H1 (cell line): ENCODE measurements at regions not wholly inside any gene's neighbourhood (a gene's known extent, or its start where the extent isn't known, plus 50 kb on each side); places are given as distances from the start of the nearest gene placed in this dataset.

Experiments used
- CTCF ChIA-PET: fragments of 300-600 bp; sonication (Branson Sonifier 250); formaldehyde crosslinking; loops from one replicate; lab custom pipeline; 2021; ENCODE audit not compliant: partially characterized antibody; lab: Charles Lee
- POLR2A ChIA-PET: fragments of 300-600 bp; sonication (Branson Sonifier 250); formaldehyde crosslinking; loops from one replicate; lab custom pipeline; 2021; ENCODE audit warnings: inconsistent platforms; ENCODE audit not compliant: partially characterized antibody; lab: Charles Lee
- DNase-seq, 2 experiments: peaks; one replicate each; pipeline versions ENCODE4 v3.0.0 to v3.0.0-alpha.2; 2010 to 2022; ENCODE audit warnings: low spot score in 2 of 2, low read depth in 1 of 2, mixed read lengths in 1 of 2
- FAIRE-seq: peaks from 2 replicates; lab custom pipeline; 2011; peaks lifted over from hg19 to GRCh38; lab: Jason Lieb, UNC
- H2AFZ ChIP-seq: 2 replicates; pipeline ENCODE4 v1.8.1; 2012; ENCODE audit warnings: low read length, inconsistent platforms
- H2AK5ac ChIP-seq: 2 replicates; pipeline ENCODE4 v1.6.1; 2013; ENCODE audit warnings: low read depth, low read length
- H2BK120ac ChIP-seq: replicated peaks from 2 replicates; pipeline ENCODE3; 2013; ENCODE audit warnings: low read depth, low read length, inconsistent platforms
- H2BK12ac ChIP-seq: 2 replicates; pipeline ENCODE4 v1.6.1; 2013; ENCODE audit warnings: low read depth, low read length
- H2BK15ac ChIP-seq: 2 replicates; pipeline ENCODE4 v1.6.1; 2013; ENCODE audit warnings: low read length
- H2BK20ac ChIP-seq: 2 replicates; pipeline ENCODE4 v1.6.1; 2013; ENCODE audit warnings: low read length
- H2BK5ac ChIP-seq: 2 replicates; pipeline ENCODE4 v1.6.1; 2013; ENCODE audit warnings: low read depth, low read length
- H3K14ac ChIP-seq: 2 replicates; pipeline ENCODE4 v1.6.1; 2013; ENCODE audit warnings: inconsistent platforms; ENCODE audit not compliant: insufficient read length
- H3K18ac ChIP-seq: 2 replicates; pipeline ENCODE4 v1.6.1; 2013; ENCODE audit warnings: low read length; ENCODE audit errors: extremely low read depth
- H3K23ac ChIP-seq: 2 replicates; pipeline ENCODE4 v1.6.1; 2013; ENCODE audit warnings: inconsistent platforms; ENCODE audit not compliant: insufficient read length
- H3K23me2 ChIP-seq: 2 replicates; pipeline ENCODE4 v1.6.1; 2013; ENCODE audit warnings: low read depth, low read length
- H3K27ac ChIP-seq: 2 replicates; pipeline ENCODE4 v1.6.1; 2011; ENCODE audit warnings: low read depth, low read length, inconsistent platforms
- H3K27me3 ChIP-seq, 4 experiments: replicated peaks in 1 of 4; 1 replicate in 1 of 4; 2 replicates in 3 of 4; pipeline versions ENCODE4 v1.6.1 to v1.8.1; 2011 to 2013; ENCODE audit warnings: low read length in 3 of 4, mild to moderate bottlenecking in 3 of 4, inconsistent platforms in 2 of 4, mixed read lengths in 2 of 4, moderate library complexity in 1 of 4; ENCODE audit not compliant: control insufficient read depth in 3 of 4, insufficient read depth in 3 of 4; ENCODE audit errors: extremely low read depth in 1 of 4
- H3K36me3 ChIP-seq, 4 experiments: 2 replicates each; pipeline versions ENCODE4 v1.6.1 to v1.8.1; 2011 to 2013; ENCODE audit warnings: mild to moderate bottlenecking in 4 of 4, low read length in 3 of 4, moderate library complexity in 2 of 4, control low read depth in 1 of 4, inconsistent platforms in 1 of 4; ENCODE audit not compliant: insufficient read depth in 4 of 4, control insufficient read depth in 2 of 4
- H3K4ac ChIP-seq: replicated peaks from 2 replicates; pipeline ENCODE3; 2013; ENCODE audit warnings: low read length, low read depth, mixed read lengths, inconsistent platforms; ENCODE audit not compliant: insufficient read length
- H3K4me1 ChIP-seq, 4 experiments: replicated peaks in 1 of 4; 1 replicate in 1 of 4; 2 replicates in 3 of 4; pipeline versions ENCODE4 v1.6.1 to v1.8.1; 2011 to 2013; ENCODE audit warnings: low read length in 3 of 4, inconsistent platforms in 2 of 4, mixed read lengths in 1 of 4; ENCODE audit not compliant: insufficient read depth in 4 of 4, control insufficient read depth in 3 of 4
- H3K4me2 ChIP-seq, 2 experiments: 2 replicates each; pipeline versions ENCODE4 v1.6.1 to v1.8.1; 2011 to 2013; ENCODE audit warnings: low read depth in 2 of 2, low read length in 2 of 2, control low read depth in 1 of 2, inconsistent platforms in 1 of 2, mild to moderate bottlenecking in 1 of 2; ENCODE audit not compliant: insufficient read depth in 1 of 2
- H3K4me3 ChIP-seq, 4 experiments: fragments of 200-600, 300-600 bp in 1 of 4; sonication (generic), shearing (Covaris generic), sonication (Bioruptor Twin) in 1 of 4; 2 replicates each; pipeline versions ENCODE4 v1.5.1 to v1.8.1; 2011 to 2016; ENCODE audit warnings: low read length in 4 of 4, low read depth in 3 of 4, control low read depth in 2 of 4, inconsistent platforms in 2 of 4, mild to moderate bottlenecking in 2 of 4, mixed read lengths in 1 of 4, moderate library complexity in 1 of 4; ENCODE audit not compliant: insufficient read depth in 2 of 4; ENCODE audit errors: extremely low read depth in 1 of 4
- H3K56ac ChIP-seq: replicated peaks from 2 replicates; pipeline ENCODE3; 2013; ENCODE audit warnings: low read depth, mild to moderate bottlenecking, mixed read lengths, low read length, inconsistent platforms; ENCODE audit not compliant: insufficient read length
- H3K79me1 ChIP-seq: 2 replicates; pipeline ENCODE4 v1.6.1; 2013; ENCODE audit warnings: low read depth, low read length, control low read depth
- H3K79me2 ChIP-seq, 2 experiments: 2 replicates each; pipeline versions ENCODE4 v1.6.1 to v1.8.1; 2012 to 2013; ENCODE audit warnings: low read length in 2 of 2, mild to moderate bottlenecking in 2 of 2, inconsistent platforms in 1 of 2; ENCODE audit not compliant: insufficient read depth in 2 of 2, control insufficient read depth in 1 of 2
- H3K9ac ChIP-seq, 4 experiments: replicated peaks in 1 of 4; 1 replicate in 1 of 4; 2 replicates in 3 of 4; pipeline versions ENCODE4 v1.6.1 to v1.8.1; 2011 to 2013; ENCODE audit warnings: low read depth in 3 of 4, low read length in 3 of 4, control low read depth in 2 of 4, mild to moderate bottlenecking in 2 of 4, moderate library complexity in 2 of 4, inconsistent platforms in 1 of 4; ENCODE audit errors: extremely low read depth in 1 of 4
- H3K9me3 ChIP-seq, 2 experiments: 2 replicates each; pipeline versions ENCODE4 v1.6.1 to v1.8.1; 2012 to 2013; ENCODE audit warnings: mild to moderate bottlenecking in 2 of 2, moderate library complexity in 2 of 2, control low read depth in 1 of 2, inconsistent platforms in 1 of 2, low read depth in 1 of 2, low read length in 1 of 2, mixed read lengths in 1 of 2; ENCODE audit not compliant: insufficient read depth in 2 of 2
- H4K20me1 ChIP-seq, 2 experiments: replicated peaks in 1 of 2; 2 replicates each; pipeline versions ENCODE3 to v1.8.1; 2011 to 2013; ENCODE audit warnings: inconsistent platforms in 2 of 2, low read length in 2 of 2, mild to moderate bottlenecking in 1 of 2; ENCODE audit not compliant: insufficient read depth in 2 of 2, control insufficient read depth in 1 of 2
- H4K5ac ChIP-seq: 2 replicates; pipeline ENCODE4 v1.6.1; 2013; ENCODE audit warnings: low read length, low read depth, mixed read lengths, inconsistent platforms; ENCODE audit not compliant: insufficient read length
- H4K8ac ChIP-seq: 2 replicates; pipeline ENCODE4 v1.8.0; 2013; ENCODE audit warnings: mild to moderate bottlenecking, moderate library complexity, low read length, inconsistent platforms; ENCODE audit not compliant: insufficient read depth; ENCODE audit errors: extremely low read depth
- H4K91ac ChIP-seq: replicated peaks from 2 replicates; pipeline ENCODE3; 2013; ENCODE audit warnings: low read length, mixed read lengths, inconsistent platforms; ENCODE audit not compliant: insufficient read length
- BRCA1 ChIP-seq: IDR thresholded peaks from 2 replicates; pipeline ENCODE4 v1.6.1; 2012; ENCODE audit warnings: low read depth, low read length, improper control_type of control experiment
- CEBPB ChIP-seq: IDR thresholded peaks from 2 replicates; pipeline ENCODE4 v1.6.1; 2012; ENCODE audit warnings: low read depth, low read length
- CHD1 ChIP-seq: IDR thresholded peaks from 2 replicates; pipeline ENCODE4 v1.6.1; 2012; ENCODE audit warnings: low read depth, low read length, improper control_type of control experiment
- CTBP2 ChIP-seq: IDR thresholded peaks from 2 replicates; pipeline ENCODE4 v1.7.0; 2011; ENCODE audit warnings: borderline replicate concordance, mild to moderate bottlenecking, moderate library complexity, mixed read lengths, low read length; ENCODE audit not compliant: insufficient read depth, insufficient read length
- GABPA ChIP-seq: IDR thresholded peaks from 2 replicates; pipeline ENCODE4 v1.6.1; 2011; ENCODE audit warnings: mild to moderate bottlenecking, low read length, moderate library complexity, borderline replicate concordance; ENCODE audit not compliant: insufficient read depth
- JUN ChIP-seq: IDR thresholded peaks from 2 replicates; pipeline ENCODE4 v1.6.1; 2011; ENCODE audit warnings: low read depth, mild to moderate bottlenecking, improper control_type of control experiment, low read length
- JUND ChIP-seq: IDR thresholded peaks from 2 replicates; pipeline ENCODE4 v1.6.1; 2011; ENCODE audit warnings: mild to moderate bottlenecking, improper control_type of control experiment, low read length
- KDM4A ChIP-seq: IDR thresholded peaks from one replicate; pipeline ENCODE4 v1.7.1; 2012; ENCODE audit warnings: low read depth, mild to moderate bottlenecking, moderate library complexity, low read length, inconsistent platforms; ENCODE audit not compliant: severe bottlenecking
- NRF1 ChIP-seq: IDR thresholded peaks from 2 replicates; pipeline ENCODE4 v1.6.1; 2011; ENCODE audit warnings: mild to moderate bottlenecking, low read depth, low read length, improper control_type of control experiment
- POU5F1 ChIP-seq: IDR thresholded peaks from 2 replicates; pipeline ENCODE4 v1.6.1; 2011; ENCODE audit warnings: low read depth, mild to moderate bottlenecking, low read length, moderate library complexity
- SAP30 ChIP-seq: fragments of 300-600 bp; sonication (generic); IDR thresholded peaks from 2 replicates; pipeline ENCODE4 v1.7.1; 2012; ENCODE audit warnings: low read length, moderate library complexity, mild to moderate bottlenecking, inconsistent platforms; ENCODE audit not compliant: insufficient read depth, insufficient replicate concordance
- SIX5 ChIP-seq: IDR thresholded peaks from 2 replicates; pipeline ENCODE4 v1.6.1; 2011; ENCODE audit warnings: mild to moderate bottlenecking, low read depth, low read length
- SRF ChIP-seq: IDR thresholded peaks from 2 replicates; pipeline ENCODE4 v1.6.1; 2011; ENCODE audit warnings: mild to moderate bottlenecking, low read depth, low read length, moderate library complexity
- TCF12 ChIP-seq: IDR thresholded peaks from 2 replicates; pipeline ENCODE4 v1.6.1; 2011; ENCODE audit warnings: low read depth, mild to moderate bottlenecking, low read length
- whole genome bisulfite sequencing, 2 experiments: shearing (Covaris generic) in 1 of 2; methylation state at CpG; one replicate each; pipeline versions ENCODE4 v1.1.6 to v1.1.7; 2013 to 2015; ENCODE audit warnings: low lambda C conversion rate in 2 of 2, mixed read lengths in 2 of 2, inconsistent platforms in 1 of 2, low coverage in 1 of 2, missing lambda C conversion rate in 1 of 2; ENCODE audit not compliant: insufficient replicate concordance in 2 of 2, insufficient coverage in 1 of 2, insufficient read length in 1 of 2; ENCODE audit errors: extremely low coverage in 1 of 2, missing lambda C conversion rate in 1 of 2; 5-methylcytosine and 5-hydroxymethylcytosine counted together

- Histone ChIP-seq H3K4me3 (no peak overlapping the region), H3K18ac (no peak overlapping the region), H3K79me1 (no peaks in the 10 kb centered on the region), H3K56ac (no peak overlapping the region), H3K9me3 (0 out of 4 replicates have a peak, but pooled peaks cover 0 to 2% of the 10 kb centered on the region in 2 experiments), H3K4me1 (peaks cover 0 to 9% (median 0%) of the 10 kb centered on the region in 4 experiments; a peak in 2 of 7 replicates), H3K23me2 (no peaks in the 10 kb centered on the region), H4K91ac (no peak overlapping the region), H2BK15ac (no peak overlapping the region), H3K9ac (no peak overlapping the region), H3K14ac (no peak overlapping the region), H4K8ac (peak overlapping the region; percentile 59; the same call in 1 of the 2 replicates), H3K27ac (no peak overlapping the region), H2BK20ac (no peak overlapping the region), H2AK5ac (no peak overlapping the region), H3K36me3 (no peaks in the 10 kb centered on the region), H4K5ac (no peak overlapping the region), H3K27me3 (no peaks in the 10 kb centered on the region), H2AFZ (no peak overlapping the region), H3K79me2 (no peaks in the 10 kb centered on the region), H3K4me2 (no peak overlapping the region), H4K20me1 (no peaks in the 10 kb centered on the region), H3K4ac (no peak overlapping the region), H2BK5ac (no peak overlapping the region), H2BK12ac (no peak overlapping the region), H2BK120ac (no peak overlapping the region), H3K23ac (no peak overlapping the region)
- TF ChIP-seq SIX5 (no peak), TCF12 (no peak), BRCA1 (no peak), POU5F1 (no peak), NRF1 (no peak), SAP30 (no peak), CTBP2 (no peak), JUND (no peak), CEBPB (no peak), CHD1 (no peak), GABPA (no peak), JUN (no peak), KDM4A (no peak), SRF (no peak)
- 88% methylated on average over 5 of the region's 5 CpGs; no CpG with 5 or more reads in 1 of the 2 experiments for WGBS, 2 experiments
- ChIA-PET POLR2A (no interaction called here), CTCF (interaction anchor here (2.9 kb wide), 1 partner anchor 294 kb away, joined by 10 read pairs; no protein-coding TSS in a partner anchor)
- DNase-seq (no peak), FAIRE-seq (no peak)
These were observed 194.2 kb upstream of the GLRA1 start for GRCh38 chr5:152118676-152119470.
